ENCODE measurements at regions not wholly inside any gene's neighbourhood (a gene's known extent, or its start where the extent isn't known, plus 50 kb on each side); places are given as distances from the start of the nearest gene placed in this dataset.

GRCh38 chr6:134866563-134866962 lies 83.3 kb downstream of the ALDH8A1 start:
- no peak for DNase-seq (ENCODE audit: low read depth)

GRCh38 chr6:134864558-134864957 lies 85.3 kb downstream of the ALDH8A1 start:
- DNase-seq (ENCODE audit: low read depth): no peak

GRCh38 chr6:134863763-134864510 lies 86.0 kb downstream of the ALDH8A1 start:
- DNase-seq (ENCODE audit: low read depth): no peak

GRCh38 chr6:134854366-134854765 lies 95.5 kb downstream of the ALDH8A1 start:
- DNase-seq (ENCODE audit: low read depth): no peak

- DNase-seq (ENCODE audit: low read depth): peak; percentile 52
Measured at GRCh38 chr6:134853111-134854055, 96.5 kb downstream of the ALDH8A1 start.

GRCh38 chr6:134851548-134851947 lies 98.4 kb downstream of the ALDH8A1 start:
- no peak for DNase-seq (ENCODE audit: low read depth)

- no peak for DNase-seq (ENCODE audit: low read depth)
Measured at GRCh38 chr6:134850721-134851305, 99.1 kb downstream of the ALDH8A1 start.

GRCh38 chr6:134849920-134850447 lies 99.9 kb downstream of the ALDH8A1 start:
- no peak for DNase-seq (ENCODE audit: low read depth)

- DNase-seq (ENCODE audit: low read depth): no peak
Measured at GRCh38 chr6:134848076-134848475, 101.8 kb downstream of the ALDH8A1 start.

GRCh38 chr6:134846865-134847264 lies 103.0 kb downstream of the ALDH8A1 start:
- DNase-seq (ENCODE audit: low read depth): no peak

GRCh38 chr6:134846031-134846430 lies 103.9 kb downstream of the ALDH8A1 start:
- DNase-seq (ENCODE audit: low read depth): no peak

- no peak for DNase-seq (ENCODE audit: low read depth)
Measured at GRCh38 chr6:134844120-134844519, 105.8 kb downstream of the ALDH8A1 start.

- peak; percentile 20 for DNase-seq (ENCODE audit: low read depth)
Measured at GRCh38 chr6:134840086-134840867, 109.6 kb downstream of the ALDH8A1 start.

GRCh38 chr6:134835993-134836392 lies 113.9 kb downstream of the ALDH8A1 start:
- peak; percentile 30 for DNase-seq (ENCODE audit: low read depth)

- DNase-seq (ENCODE audit: low read depth): no peak
Measured at GRCh38 chr6:134830940-134831339, 119.0 kb downstream of the ALDH8A1 start.

GRCh38 chr6:134830194-134830593 lies 119.7 kb downstream of the ALDH8A1 start:
- peak; percentile 69 for DNase-seq (ENCODE audit: low read depth)

GRCh38 chr6:134828641-134829040 lies 121.3 kb downstream of the ALDH8A1 start:
- no peak for DNase-seq (ENCODE audit: low read depth)

GRCh38 chr6:134826889-134827737 lies 122.8 kb downstream of the ALDH8A1 start:
- peak; percentile 99 for DNase-seq (ENCODE audit: low read depth)

- DNase-seq (ENCODE audit: low read depth): no peak
Measured at GRCh38 chr6:134823710-134824034, 126.2 kb downstream of the ALDH8A1 start.

- peak; percentile 77 for DNase-seq (ENCODE audit: low read depth)
Measured at GRCh38 chr6:134822920-134823709, 126.8 kb downstream of the ALDH8A1 start.

Data from fibroblast of gingiva (primary cell).